ENCODE measurements at regions not wholly inside any gene's neighbourhood (a gene's known extent, or its start where the extent isn't known, plus 50 kb on each side); places are given as distances from the start of the nearest gene placed in this dataset.
"Not testable (repeated sequence)": the region's sequence is repeated elsewhere in the genome, so short reads cannot be mapped to it uniquely, and the experiment has no call there.

- DNase-seq, result no peak
Observed at GRCh38 chr6:105562027-105562426, 159.1 kb upstream of the PREP start.

GRCh38 chr6:105561486-105561885 is 158.6 kb upstream of the PREP start:
- DNase-seq, result no peak

GRCh38 chr6:105560611-105561066 is 157.8 kb upstream of the PREP start:
- no peak for DNase-seq

GRCh38 chr6:105557291-105557690 is 154.4 kb upstream of the PREP start:
- no peak for DNase-seq

- no peak for DNase-seq
Observed at GRCh38 chr6:105553171-105553570, 150.3 kb upstream of the PREP start.

GRCh38 chr6:105550955-105551620 is 148.2 kb upstream of the PREP start:
- DNase-seq, result no peak

- DNase-seq, result no peak
Observed at GRCh38 chr6:105546754-105547153, 143.9 kb upstream of the PREP start.

- DNase-seq, result no peak
Observed at GRCh38 chr6:105545947-105546731, 143.3 kb upstream of the PREP start.

- no peak for DNase-seq
Observed at GRCh38 chr6:105545228-105545920, 142.5 kb upstream of the PREP start.

- DNase-seq, result no peak
Observed at GRCh38 chr6:105539911-105540310, 137.0 kb upstream of the PREP start.

- no peak for DNase-seq
Observed at GRCh38 chr6:105537981-105538578, 135.2 kb upstream of the PREP start.

GRCh38 chr6:105536961-105537360 is 134.1 kb upstream of the PREP start:
- no peak for DNase-seq

- DNase-seq, result no peak
Observed at GRCh38 chr6:105533301-105533700, 130.4 kb upstream of the PREP start.

- no peak for DNase-seq
Observed at GRCh38 chr6:105526225-105526872, 123.5 kb upstream of the PREP start.

GRCh38 chr6:105522626-105523322 is 119.9 kb upstream of the PREP start:
- DNase-seq, result no peak

GRCh38 chr6:105519954-105520353 is 117.1 kb upstream of the PREP start:
- DNase-seq, result no peak

- DNase-seq, result not testable (repeated sequence)
Observed at GRCh38 chr6:105518993-105519392, 116.1 kb upstream of the PREP start.

GRCh38 chr6:105515054-105515453 is 112.2 kb upstream of the PREP start:
- no peak for DNase-seq

- no peak for DNase-seq
Observed at GRCh38 chr6:105514306-105514705, 111.4 kb upstream of the PREP start.

- DNase-seq, result no peak
Observed at GRCh38 chr6:105511639-105512038, 108.8 kb upstream of the PREP start.

- no peak for DNase-seq
Observed at GRCh38 chr6:105510746-105511145, 107.9 kb upstream of the PREP start.

All from central memory CD4-positive, alpha-beta T cell (primary cell).